ENCODE measurements at regions not wholly inside any gene's neighbourhood (a gene's known extent, or its start where the extent isn't known, plus 50 kb on each side); places are given as distances from the start of the nearest gene placed in this dataset.

DNA sequence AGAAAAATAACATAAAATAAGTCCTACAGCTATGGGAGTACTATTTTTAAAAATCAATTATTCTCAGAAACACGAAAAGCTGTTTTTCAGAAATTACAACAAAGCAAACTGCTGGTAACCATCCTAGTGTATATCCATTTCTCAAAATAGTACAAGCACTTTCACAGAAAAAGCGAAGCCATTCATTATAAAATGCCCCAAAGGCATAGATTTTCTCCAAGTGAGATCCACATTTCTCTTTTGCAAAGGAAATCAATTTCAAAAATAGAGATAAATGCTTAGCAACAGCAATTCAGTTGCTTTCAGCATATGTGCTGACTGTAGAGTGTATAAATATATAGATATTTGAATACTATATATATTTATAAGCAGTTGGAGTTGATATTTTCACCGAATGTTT is 1266.3 kb downstream of the SI start:
- TF ChIP-seq, protein P1, sequence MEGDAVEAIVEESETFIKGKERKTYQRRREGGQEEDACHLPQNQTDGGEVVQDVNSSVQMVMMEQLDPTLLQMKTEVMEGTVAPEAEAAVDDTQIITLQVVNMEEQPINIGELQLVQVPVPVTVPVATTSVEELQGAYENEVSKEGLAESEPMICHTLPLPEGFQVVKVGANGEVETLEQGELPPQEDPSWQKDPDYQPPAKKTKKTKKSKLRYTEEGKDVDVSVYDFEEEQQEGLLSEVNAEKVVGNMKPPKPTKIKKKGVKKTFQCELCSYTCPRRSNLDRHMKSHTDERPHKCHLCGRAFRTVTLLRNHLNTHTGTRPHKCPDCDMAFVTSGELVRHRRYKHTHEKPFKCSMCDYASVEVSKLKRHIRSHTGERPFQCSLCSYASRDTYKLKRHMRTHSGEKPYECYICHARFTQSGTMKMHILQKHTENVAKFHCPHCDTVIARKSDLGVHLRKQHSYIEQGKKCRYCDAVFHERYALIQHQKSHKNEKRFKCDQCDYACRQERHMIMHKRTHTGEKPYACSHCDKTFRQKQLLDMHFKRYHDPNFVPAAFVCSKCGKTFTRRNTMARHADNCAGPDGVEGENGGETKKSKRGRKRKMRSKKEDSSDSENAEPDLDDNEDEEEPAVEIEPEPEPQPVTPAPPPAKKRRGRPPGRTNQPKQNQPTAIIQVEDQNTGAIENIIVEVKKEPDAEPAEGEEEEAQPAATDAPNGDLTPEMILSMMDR (IDR thresholded peaks at IDR 0.05), result no peak
- TF ChIP-seq EP300 (IDR thresholded peaks at IDR 0.05) (no peak), POLR2AphosphoS5 (IDR thresholded peaks at IDR 0.05) (no peak)

Data from gastroesophageal sphincter (tissue), 3 donors.